ENCODE measurements at regions not wholly inside any gene's neighbourhood (a gene's known extent, or its start where the extent isn't known, plus 50 kb on each side); places are given as distances from the start of the nearest gene placed in this dataset.

DNA sequence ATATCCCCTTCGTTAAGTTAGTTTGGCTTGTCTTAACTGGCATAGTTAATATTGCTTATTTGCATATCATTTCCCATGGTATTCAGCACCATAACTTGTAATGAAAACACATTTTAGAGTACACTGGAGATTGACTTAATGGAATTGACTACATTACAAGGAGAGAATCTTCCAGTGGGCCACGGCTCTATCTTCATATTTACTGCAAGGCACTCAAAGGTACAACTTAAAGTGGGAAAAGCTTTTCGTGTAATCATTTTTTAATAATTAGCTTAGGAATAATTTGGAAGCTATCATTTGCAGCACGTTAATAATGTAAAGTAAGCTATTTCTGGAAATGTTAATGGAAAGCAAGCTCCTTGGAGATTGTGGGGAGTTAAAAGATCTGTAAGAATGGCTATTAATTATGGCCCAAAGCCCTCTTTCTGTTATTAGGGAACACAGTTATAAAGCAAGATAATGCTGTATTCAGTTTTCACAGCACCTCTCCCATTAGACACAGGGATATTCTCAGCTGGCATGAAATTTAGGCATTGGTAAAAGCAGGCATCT is 551.5 kb upstream of the RGMA start:
- no peak overlapping the region for H3K27ac ChIP-seq (ENCODE audit: low read length)
- DNase-seq (no peak), ATAC-seq (no peak)
- H3K4me3 ChIP-seq (ENCODE audit: low read length) = no peak overlapping the region
- intact Hi-C loops (cut with DNase I) = no loop called here
- H3K9me3 ChIP-seq (ENCODE audit: control insufficient read depth, low read length) = no peaks in the 10 kb centered on the region
- 79% methylated on average over 4 of the region's 4 CpGs for WGBS
- H3K27me3 ChIP-seq (ENCODE audit: control insufficient read depth, insufficient read depth) = no peaks in the 10 kb centered on the region
- H3K4me1 ChIP-seq (ENCODE audit: control insufficient read depth, insufficient read depth, low read length) = no peaks in the 10 kb centered on the region

DNA sequence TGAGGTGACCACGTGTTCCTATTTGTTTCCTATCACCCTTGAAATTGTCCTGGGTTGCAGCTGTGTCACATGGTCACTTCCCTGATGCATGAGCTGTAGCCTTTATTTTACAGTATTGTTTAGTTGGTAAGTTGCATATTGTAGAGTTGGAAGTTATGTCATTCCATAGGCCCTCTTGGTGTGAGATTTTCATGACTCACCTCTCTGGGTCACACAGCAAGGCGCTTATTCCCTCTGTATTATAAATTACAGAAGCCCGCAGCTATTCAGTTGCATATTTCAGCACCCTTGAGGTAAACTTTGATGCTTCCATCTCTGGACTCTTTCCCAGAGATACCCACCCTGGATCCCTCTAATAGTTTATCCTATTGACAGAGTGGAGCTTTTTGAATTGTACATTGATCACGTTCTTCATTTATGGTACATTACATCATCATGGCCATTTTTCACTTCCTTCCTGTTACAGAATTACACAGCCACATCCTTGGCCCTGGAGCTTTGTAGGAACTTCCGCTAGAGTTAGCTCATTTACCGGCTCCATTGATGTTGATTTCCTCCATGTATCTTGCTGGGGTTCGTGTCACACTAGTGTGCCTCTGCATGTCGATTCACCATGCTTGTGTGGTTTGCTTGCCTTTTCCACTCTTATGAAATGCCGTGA is 543.1 kb upstream of the RGMA start:
- Histone ChIP-seq H3K9me3 (ENCODE audit: control insufficient read depth, low read length) (no peaks in the 10 kb centered on the region), H3K27ac (ENCODE audit: low read length) (no peak overlapping the region), H3K27me3 (ENCODE audit: control insufficient read depth, insufficient read depth) (no peaks in the 10 kb centered on the region), H3K4me1 (ENCODE audit: control insufficient read depth, insufficient read depth, low read length) (no peaks in the 10 kb centered on the region), H3K4me3 (ENCODE audit: low read length) (no peak overlapping the region)
- intact Hi-C loops (cut with DNase I) = no loop called here
- WGBS = 73% methylated on average over 9 of the region's 9 CpGs
- DNase-seq (no peak), ATAC-seq (no peak)

DNA sequence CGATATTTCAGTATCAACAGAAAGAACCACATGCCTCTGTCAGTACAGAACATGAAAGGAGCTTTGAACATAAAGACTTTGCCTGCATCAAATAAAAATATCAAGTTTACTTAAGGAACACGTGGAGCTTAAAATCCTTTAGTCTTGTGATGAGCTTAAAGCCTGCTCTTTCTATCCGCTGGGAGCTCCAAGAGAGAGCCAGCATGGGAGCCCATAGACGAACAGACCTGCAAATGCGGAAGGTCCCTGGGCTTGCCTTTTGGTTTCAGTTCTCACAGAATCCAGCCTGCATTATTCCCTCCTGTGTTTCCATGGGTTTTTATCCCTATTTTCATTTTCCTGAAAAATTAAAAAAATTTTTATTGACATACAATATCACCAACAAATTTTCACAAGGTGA is 530.6 kb upstream of the RGMA start:
- no peaks in the 10 kb centered on the region for H3K4me1 ChIP-seq (ENCODE audit: control insufficient read depth, insufficient read depth, low read length)
- 74% methylated on average over 5 of the region's 5 CpGs for WGBS
- no peak overlapping the region for H3K27ac ChIP-seq (ENCODE audit: low read length)
- ATAC-seq (no peak), DNase-seq (no peak)
- no peaks in the 10 kb centered on the region for H3K27me3 ChIP-seq (ENCODE audit: control insufficient read depth, insufficient read depth)
- no peaks in the 10 kb centered on the region for H3K9me3 ChIP-seq (ENCODE audit: control insufficient read depth, low read length)
- no peak overlapping the region for H3K4me3 ChIP-seq (ENCODE audit: low read length)
- intact Hi-C loops (cut with DNase I) = no loop called here

DNA sequence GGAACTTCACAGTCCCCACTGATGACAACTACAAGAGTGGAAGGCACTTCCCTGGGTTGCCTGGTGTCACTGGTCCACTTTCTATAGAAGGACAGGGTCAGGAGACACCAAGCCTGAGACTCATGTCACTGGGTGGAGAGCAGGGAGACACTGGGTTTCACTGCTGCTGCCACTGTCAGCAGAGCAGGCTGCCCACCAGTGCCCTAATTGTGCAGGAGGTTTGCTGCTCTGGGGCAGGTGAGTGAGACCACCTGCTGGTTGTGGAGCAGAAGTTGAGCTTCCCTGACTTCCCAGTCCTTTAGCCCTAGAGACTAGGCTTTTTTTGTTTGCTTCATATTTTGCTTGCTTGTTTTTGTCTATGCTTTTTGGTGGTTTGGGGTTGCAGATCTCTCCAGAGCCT is 528.4 kb upstream of the RGMA start:
- Histone ChIP-seq H3K27me3 (ENCODE audit: control insufficient read depth, insufficient read depth) (no peaks in the 10 kb centered on the region), H3K4me3 (ENCODE audit: low read length) (no peak overlapping the region), H3K4me1 (ENCODE audit: control insufficient read depth, insufficient read depth, low read length) (no peaks in the 10 kb centered on the region), H3K9me3 (ENCODE audit: control insufficient read depth, low read length) (no peaks in the 10 kb centered on the region), H3K27ac (ENCODE audit: low read length) (no peak overlapping the region)
- no peak for ATAC-seq
- intact Hi-C loops (cut with DNase I) = no loop called here
- no peak for DNase-seq

DNA sequence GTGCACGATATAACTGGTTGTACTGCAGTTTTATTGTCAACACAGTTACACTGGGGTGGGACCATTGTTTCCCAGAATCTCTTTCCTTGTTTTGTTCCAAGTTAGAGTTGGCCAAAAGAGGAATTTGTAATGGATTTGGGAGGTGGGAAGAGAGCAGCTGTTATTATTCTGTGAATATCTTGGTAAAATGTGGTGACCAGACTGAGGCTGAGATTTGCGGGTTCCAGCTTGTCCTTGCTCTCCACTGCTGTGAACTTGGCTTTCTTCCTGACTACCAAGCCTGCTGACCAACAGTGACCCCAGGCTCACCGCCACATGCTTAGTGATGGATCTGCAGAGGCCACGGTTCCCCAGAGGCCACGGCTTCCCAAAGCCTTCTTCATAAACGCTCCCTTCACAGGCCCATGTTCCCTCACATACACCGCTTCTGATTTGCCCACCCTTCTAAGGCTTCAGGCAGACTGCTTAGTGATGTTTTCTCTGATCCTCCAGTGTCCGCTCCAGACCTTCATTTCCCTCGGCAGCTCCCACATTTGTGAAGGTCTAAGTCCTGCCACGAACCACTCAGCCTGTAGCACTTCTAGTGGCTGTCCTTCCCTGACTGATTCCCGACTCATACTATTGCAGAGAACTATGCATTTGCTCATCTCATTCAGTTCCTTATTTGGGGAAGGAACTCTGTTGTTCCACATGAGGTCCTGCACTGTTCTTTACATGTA is 525.5 kb upstream of the RGMA start:
- DNase-seq (peak; percentile 25 to 89 (median 79)), ATAC-seq (peak; percentile 49 to 94)
- no peaks in the 10 kb centered on the region for H3K27me3 ChIP-seq (ENCODE audit: control insufficient read depth, insufficient read depth)
- WGBS = 60% methylated on average over 11 of the region's 11 CpGs
- no peak overlapping the region for H3K4me3 ChIP-seq (ENCODE audit: low read length)
- intact Hi-C loops (cut with DNase I) = no loop called here
- H3K9me3 ChIP-seq (ENCODE audit: control insufficient read depth, low read length) = no peaks in the 10 kb centered on the region
- H3K27ac ChIP-seq (ENCODE audit: low read length) = no peak overlapping the region
- H3K4me1 ChIP-seq (ENCODE audit: control insufficient read depth, insufficient read depth, low read length) = no peaks in the 10 kb centered on the region

DNA sequence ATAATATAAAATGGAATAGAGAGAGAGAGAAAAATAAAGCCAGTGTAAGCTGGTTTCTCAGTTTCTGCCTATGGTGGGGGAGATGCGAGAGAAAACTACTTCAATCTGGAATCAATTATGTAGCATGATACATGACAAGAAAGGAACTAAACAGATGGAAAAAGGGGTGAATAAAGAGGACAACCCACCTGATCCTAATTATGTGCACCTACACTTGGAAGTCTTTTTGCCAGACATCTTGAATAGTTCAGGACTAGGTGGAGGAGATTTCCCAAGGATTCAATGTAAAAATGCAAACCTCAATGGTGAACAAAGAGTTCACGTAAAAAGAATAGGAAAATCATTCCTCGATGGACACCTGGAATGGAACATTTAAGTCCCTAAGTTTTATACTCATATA is 524.4 kb upstream of the RGMA start:
- no peak overlapping the region for H3K4me3 ChIP-seq (ENCODE audit: low read length)
- H3K4me1 ChIP-seq (ENCODE audit: control insufficient read depth, insufficient read depth, low read length) = no peaks in the 10 kb centered on the region
- intact Hi-C loops (cut with DNase I) = no loop called here
- no peaks in the 10 kb centered on the region for H3K9me3 ChIP-seq (ENCODE audit: control insufficient read depth, low read length)
- DNase-seq (no peak), ATAC-seq (no peak)
- H3K27ac ChIP-seq (ENCODE audit: low read length) = no peak overlapping the region
- 91% methylated on average over 3 of the region's 3 CpGs for WGBS
- H3K27me3 ChIP-seq (ENCODE audit: control insufficient read depth, insufficient read depth) = no peaks in the 10 kb centered on the region

DNA sequence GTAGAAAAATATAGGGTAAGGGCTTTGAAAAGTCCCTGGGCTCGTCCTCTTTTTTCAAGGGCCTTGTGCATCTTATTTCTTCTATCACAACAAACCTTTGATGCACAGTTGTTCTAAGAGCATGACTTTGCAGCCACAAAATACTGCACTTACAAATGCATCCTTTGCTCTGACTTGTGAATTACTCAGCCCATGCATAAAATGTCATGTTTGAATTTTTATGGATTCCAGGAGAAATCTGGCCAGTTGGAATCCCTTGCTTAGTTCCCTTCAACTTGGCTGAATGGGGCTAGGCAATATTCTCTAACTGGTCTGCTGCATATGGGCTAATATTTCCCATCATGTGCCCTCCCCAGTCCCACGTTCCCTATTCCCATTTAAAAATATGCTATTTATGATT is 523.9 kb upstream of the RGMA start:
- Histone ChIP-seq H3K9me3 (ENCODE audit: control insufficient read depth, low read length) (no peaks in the 10 kb centered on the region), H3K4me1 (ENCODE audit: control insufficient read depth, insufficient read depth, low read length) (no peaks in the 10 kb centered on the region), H3K27ac (ENCODE audit: low read length) (no peak overlapping the region), H3K4me3 (ENCODE audit: low read length) (no peak overlapping the region), H3K27me3 (ENCODE audit: control insufficient read depth, insufficient read depth) (no peaks in the 10 kb centered on the region)
- 59% methylated on average over 2 of the region's 2 CpGs for WGBS
- DNase-seq (no peak), ATAC-seq (no peak)
- intact Hi-C loops (cut with DNase I) = no loop called here

DNA sequence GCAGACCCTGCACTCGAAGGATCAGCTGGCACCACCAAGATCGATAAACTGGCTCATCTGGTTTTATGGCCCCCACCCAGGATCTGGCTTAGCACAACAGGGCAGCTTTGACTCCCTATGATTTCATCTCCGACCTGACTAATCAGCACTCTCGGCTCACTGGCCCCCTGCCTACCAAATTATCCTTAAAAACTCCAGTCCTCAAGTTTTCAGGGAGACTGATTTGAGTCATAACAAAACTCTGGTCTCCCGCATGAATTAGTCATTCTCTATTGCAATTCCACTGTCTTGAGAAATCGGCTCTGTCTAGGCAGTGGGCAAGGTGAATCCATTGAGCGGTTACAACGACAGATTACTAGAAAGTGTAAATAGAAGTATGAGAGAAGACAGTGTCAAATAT is 521.9 kb upstream of the RGMA start:
- Histone ChIP-seq H3K9me3 (ENCODE audit: control insufficient read depth, low read length) (no peaks in the 10 kb centered on the region), H3K4me1 (ENCODE audit: control insufficient read depth, insufficient read depth, low read length) (no peaks in the 10 kb centered on the region), H3K4me3 (ENCODE audit: low read length) (no peak overlapping the region), H3K27ac (ENCODE audit: low read length) (no peak overlapping the region), H3K27me3 (ENCODE audit: control insufficient read depth, insufficient read depth) (no peaks in the 10 kb centered on the region)
- ATAC-seq (no peak), DNase-seq (no peak)
- 79% methylated on average over 8 of the region's 8 CpGs for WGBS
- intact Hi-C loops (cut with DNase I) = no loop called here

DNA sequence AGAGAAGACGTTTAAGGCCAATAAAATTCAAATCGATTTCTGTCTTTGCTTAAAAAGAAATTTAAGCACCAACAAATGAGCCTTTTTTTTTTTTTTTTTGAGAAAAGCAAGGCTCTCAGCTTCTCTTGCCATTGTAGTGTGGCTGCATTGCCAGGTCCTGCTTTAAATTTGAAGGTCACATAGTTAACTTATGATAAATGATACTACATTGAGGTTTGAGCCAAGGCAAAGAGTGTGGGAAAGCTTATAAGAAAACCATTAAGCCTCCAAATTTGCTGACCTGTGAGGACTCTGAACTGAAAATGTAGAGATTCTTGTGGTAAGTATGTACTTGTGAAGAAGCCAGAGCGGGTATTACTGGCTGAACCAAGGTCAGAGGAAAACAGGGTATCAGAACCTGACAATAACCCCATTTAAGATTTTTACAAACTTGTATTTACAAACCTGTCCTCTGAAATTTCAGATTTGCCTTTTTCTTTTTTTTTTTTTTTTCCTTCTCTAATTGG is 519.7 kb upstream of the RGMA start:
- Histone ChIP-seq H3K27ac (ENCODE audit: low read length) (no peak overlapping the region), H3K27me3 (ENCODE audit: control insufficient read depth, insufficient read depth) (no peaks in the 10 kb centered on the region), H3K9me3 (ENCODE audit: control insufficient read depth, low read length) (no peaks in the 10 kb centered on the region), H3K4me3 (ENCODE audit: low read length) (no peak overlapping the region), H3K4me1 (ENCODE audit: control insufficient read depth, insufficient read depth, low read length) (no peaks in the 10 kb centered on the region)
- ATAC-seq (no peak), DNase-seq (no peak)
- 71% methylated on average over 3 of the region's 3 CpGs for WGBS
- intact Hi-C loops (cut with DNase I) = no loop called here

DNA sequence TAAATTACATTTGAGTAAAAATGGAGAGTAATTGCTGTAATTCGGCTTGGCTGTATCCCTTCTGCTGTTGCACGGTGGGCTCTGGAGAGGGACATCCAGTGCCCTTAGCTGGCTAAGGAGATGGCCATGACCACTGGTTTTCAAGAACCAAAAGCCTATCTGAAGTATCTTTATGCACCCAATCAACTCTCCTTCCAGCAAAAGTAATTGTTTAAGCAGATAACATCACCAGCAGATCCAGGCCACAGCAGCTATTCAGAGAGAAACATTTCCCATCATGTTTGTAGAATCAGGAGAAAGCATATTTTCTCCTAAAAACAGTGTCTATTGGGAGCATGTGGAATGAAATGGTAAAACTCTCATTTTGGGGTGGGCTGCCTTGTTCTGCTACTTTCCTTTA is 514.5 kb upstream of the RGMA start:
- WGBS = 83% methylated on average over 2 of the region's 2 CpGs
- DNase-seq (no peak), ATAC-seq (no peak)
- H3K27me3 ChIP-seq (ENCODE audit: control insufficient read depth, insufficient read depth) = no peaks in the 10 kb centered on the region
- no peaks in the 10 kb centered on the region for H3K9me3 ChIP-seq (ENCODE audit: control insufficient read depth, low read length)
- intact Hi-C loops (cut with DNase I) = no loop called here
- no peaks in the 10 kb centered on the region for H3K4me1 ChIP-seq (ENCODE audit: control insufficient read depth, insufficient read depth, low read length)
- no peak overlapping the region for H3K27ac ChIP-seq (ENCODE audit: low read length)
- H3K4me3 ChIP-seq (ENCODE audit: low read length) = no peak overlapping the region

DNA sequence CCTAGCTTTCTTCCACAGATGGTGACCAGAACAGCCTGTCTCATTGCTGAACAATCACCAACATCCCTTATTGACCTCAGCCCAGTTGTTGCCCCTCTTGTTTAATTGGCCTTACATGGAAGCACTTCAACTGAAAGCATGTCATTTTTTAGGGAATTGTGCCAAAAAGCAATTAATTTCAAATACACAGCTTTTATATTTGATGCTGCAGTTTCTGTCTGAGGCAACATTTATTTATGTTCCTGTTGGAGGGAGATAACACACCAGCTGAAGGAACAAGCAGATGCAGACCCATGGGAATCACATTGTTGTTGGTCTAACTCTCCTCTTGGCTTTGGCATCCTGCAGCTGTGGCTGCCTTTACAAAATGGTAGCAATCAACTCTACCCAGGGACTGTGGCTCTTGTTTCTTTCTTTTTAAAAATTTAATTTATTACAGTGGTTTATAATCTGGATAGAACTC is 498.1 kb upstream of the RGMA start:
- intact Hi-C loops (cut with DNase I) = no loop called here
- H3K4me1 ChIP-seq (ENCODE audit: control insufficient read depth, insufficient read depth, low read length) = no peaks in the 10 kb centered on the region
- H3K27me3 ChIP-seq (ENCODE audit: control insufficient read depth, insufficient read depth) = no peaks in the 10 kb centered on the region
- H3K4me3 ChIP-seq (ENCODE audit: low read length) = no peak overlapping the region
- ATAC-seq (no peak), DNase-seq (no peak)
- H3K9me3 ChIP-seq (ENCODE audit: control insufficient read depth, low read length) = no peaks in the 10 kb centered on the region
- H3K27ac ChIP-seq (ENCODE audit: low read length) = no peak overlapping the region
